ENCODE measurements at regions not wholly inside any gene's neighbourhood (a gene's known extent, or its start where the extent isn't known, plus 50 kb on each side); places are given as distances from the start of the nearest gene placed in this dataset.
"Not testable (repeated sequence)": the region's sequence is repeated elsewhere in the genome, so short reads cannot be mapped to it uniquely, and the experiment has no call there.

DNA sequence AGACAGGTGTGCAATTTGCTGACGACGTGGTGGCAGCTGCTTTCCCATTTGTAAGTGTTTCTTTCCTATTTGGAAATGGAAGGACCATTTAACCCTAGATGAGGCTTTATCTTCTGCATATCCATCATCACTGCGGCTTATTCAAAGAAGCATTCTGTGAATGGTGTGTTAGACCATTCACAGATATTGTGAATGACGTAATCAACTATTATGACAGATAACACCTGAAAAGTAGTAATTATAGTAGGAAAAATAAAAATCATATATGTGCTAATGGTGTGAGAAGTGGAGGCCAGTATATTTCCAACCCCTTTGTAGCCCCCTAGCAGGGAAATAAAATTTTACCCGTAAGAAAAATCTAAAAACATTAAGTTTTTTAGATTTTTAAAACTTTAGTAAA, 424.5 kb upstream of the CRIM1 start:
- DNase-seq: no peak

DNA sequence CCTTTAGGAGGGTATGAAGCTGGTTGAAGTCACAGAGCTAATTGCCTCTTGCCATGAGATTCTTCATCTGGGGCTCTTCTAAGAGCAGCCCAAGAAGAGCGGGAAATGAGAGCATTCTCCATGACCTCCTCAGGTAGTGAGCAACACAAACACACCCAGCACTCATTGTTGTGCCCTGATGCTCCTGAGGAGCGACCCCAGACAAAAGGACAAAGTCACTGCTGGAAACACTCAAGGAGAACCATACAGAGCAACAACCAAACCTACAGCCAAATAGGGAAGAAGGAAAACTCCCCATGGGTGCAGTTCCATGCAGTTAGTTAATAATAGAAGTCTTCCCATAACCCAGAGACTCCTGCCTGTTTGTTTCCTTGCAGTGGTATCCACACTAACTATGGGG, 426.0 kb upstream of the CRIM1 start:
- no peak for DNase-seq

DNA sequence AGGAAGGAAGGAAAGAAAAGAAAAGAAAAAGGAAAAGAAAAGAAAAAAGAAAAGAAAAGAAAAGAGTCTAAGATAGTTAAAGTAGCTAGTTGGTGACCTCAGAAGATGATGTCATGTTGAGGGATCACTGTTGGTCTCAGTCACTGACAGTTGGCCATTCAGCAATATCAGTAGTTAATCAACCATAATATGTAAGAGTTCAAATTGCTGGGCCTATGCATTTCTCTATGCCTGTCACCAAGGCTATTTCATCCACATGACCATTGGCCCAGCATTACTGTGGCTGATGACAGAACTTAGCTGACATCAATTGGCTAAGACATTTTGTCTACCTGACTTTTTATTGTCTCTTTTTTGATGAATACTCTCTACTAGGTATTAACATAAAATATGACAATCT, 435.5 kb upstream of the CRIM1 start:
- DNase-seq: no peak

GRCh38 chr2:35915261-35915660, 440.3 kb upstream of the CRIM1 start:
- DNase-seq: no peak

DNA sequence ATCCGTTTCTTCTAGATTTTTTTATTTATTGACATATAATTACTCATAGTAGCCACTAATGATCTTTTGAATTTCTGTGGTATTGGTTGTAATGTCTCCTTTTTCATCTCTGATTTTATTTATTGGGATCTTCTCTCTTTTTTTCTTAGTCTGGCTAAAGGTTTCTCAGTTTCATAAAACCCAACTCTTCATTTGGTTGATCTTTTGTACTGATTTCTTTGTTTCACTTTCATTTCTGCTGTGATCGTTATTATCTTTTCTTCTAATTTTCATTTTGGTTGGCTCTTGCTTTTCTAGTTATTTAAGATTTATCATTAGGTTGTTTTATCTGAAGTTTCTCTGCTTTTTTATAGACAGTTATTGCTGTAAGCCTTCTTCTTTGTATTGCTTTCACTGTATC, 463.6 kb upstream of the CRIM1 start:
- no peak for DNase-seq

GRCh38 chr2:35891528-35891927, 464.1 kb upstream of the CRIM1 start:
- DNase-seq: no peak

GRCh38 chr2:35887146-35887545, 468.4 kb upstream of the CRIM1 start:
- DNase-seq: no peak

DNA sequence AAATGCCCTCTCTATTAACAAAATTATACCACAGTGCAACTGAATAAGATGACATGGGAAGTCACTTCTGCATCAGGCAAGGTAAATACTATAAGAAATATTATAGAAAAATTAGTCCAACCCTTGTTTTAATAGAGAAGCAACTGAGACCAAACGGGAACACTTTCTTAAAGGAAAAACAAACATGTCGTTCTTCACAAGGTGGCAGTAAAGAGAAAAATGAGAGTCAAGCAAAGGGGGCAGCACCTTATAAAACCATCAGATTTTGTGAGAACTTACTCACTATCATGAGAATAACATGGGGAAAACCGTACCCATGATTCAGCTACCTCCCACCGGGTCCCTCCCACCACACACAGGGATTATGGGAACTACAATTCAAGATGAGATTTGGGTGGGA, 481.7 kb upstream of the CRIM1 start:
- no peak for DNase-seq

- no peak for DNase-seq
These were observed 483.9 kb upstream of the CRIM1 start for GRCh38 chr2:35871672-35872071.

DNA sequence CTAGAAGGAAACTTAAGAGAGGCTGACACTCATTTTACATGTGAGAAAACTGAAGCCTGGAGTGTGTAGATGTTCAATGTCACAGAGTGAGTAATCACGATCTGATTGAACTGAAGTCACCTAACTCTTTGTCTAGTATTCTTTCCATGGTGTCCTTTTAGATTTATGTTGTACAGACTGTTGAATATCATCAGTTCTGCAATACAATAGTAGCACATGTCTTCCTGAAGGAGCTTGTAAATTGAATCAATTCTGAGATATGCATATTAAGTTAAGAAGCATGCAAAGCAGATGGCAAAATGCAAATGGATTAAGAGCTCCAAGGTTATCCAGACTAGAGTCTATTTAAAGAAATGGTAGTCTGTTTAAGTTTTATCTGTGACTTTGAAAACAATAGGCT, 484.9 kb upstream of the CRIM1 start:
- DNase-seq: no peak

DNA sequence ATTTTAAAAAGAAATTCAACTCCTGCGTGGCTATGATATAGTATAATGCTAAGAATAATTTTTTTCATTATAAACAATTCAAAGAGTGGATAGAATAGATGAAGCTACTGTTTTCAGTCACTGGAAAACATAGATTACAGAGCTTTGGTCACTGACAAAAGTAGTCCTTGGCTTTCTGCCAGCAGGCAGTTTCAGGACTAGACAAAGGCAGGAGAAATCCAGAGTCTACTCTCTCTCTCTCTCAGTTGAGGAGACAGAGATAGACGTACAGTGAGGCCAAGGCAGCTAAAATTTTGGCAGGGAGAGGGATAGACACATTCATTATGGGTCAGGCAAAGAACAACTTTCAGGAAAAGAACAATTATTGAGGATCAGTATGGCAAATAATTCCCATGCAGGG, 491.4 kb upstream of the CRIM1 start:
- DNase-seq: no peak

DNA sequence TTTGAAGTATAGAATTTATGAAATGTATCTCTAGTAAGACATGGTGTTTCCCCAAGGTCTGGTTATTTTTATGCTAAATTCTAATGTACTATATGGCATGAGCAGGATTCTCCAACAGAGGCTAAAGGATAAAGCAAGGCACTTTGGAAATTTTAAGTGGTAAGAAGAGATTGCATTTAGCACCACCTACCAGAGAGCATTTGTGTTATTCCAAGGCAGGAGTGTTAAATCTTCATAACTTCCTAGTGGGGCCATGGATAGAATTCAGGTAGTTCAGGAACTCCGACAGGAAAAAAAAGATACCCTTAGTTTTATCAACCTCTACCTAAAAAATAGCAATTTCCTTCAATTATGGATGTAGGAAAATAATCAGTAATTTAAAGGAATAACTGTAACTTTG, 497.4 kb upstream of the CRIM1 start:
- DNase-seq: no peak

DNA sequence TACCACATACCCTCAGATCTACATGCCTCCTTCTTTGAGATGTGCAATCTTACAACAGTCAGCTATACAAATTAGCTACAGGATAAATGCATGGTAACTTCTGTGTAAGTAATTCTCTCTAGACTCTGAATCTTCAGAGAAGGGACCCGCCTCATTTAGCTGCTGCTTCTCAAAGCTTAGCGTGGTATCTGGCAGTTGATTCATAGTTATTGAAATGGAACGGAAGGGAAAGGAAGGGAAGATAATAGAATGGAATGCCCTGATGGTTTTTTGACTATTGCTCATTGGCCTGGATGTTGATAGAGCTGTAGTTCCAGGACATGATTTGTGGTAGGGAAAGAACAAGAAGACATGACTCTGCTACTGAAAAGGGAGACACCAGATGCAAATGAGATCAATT, 498.1 kb upstream of the CRIM1 start:
- no peak for DNase-seq

DNA sequence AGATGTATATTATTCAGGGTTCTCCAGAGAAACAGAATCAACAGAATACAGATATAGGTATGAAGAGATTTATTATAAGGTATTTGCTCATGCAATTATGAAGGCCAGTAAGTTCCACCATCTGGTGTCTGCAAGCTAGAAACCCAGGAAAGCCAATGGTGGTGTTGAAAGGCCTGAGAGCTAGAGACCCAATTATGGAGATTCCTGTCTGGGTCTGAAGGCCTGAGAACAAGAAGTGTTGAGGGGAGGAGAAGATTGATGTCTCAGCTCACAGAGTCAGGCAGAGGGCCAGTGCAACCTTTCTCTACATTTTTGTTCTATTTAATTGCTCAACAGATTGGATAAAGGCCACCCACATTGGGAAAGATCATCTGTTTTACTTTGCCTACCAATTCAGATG, 524.2 kb upstream of the CRIM1 start:
- DNase-seq: no peak

- no peak for DNase-seq
These were observed 524.7 kb upstream of the CRIM1 start for GRCh38 chr2:35830833-35831232.

DNA sequence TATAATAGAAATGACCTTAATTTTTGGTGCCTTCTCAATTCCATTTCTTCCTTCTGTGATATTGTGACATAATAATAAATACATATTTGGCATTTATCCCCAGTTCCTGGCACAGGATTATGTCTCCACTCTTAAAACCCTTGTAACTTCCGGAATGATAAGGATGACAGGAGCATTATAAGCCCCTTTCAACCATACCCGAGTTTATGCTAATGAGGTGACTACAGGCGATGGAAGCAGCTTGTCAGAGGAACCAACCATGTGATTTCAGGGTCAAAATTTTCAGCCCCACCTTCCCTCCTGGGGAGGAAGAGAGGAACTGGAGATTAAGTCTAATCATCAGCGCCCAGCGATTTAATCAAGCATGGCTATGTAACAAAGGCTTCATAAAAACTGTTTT, 528.5 kb upstream of the CRIM1 start:
- DNase-seq: no peak

DNA sequence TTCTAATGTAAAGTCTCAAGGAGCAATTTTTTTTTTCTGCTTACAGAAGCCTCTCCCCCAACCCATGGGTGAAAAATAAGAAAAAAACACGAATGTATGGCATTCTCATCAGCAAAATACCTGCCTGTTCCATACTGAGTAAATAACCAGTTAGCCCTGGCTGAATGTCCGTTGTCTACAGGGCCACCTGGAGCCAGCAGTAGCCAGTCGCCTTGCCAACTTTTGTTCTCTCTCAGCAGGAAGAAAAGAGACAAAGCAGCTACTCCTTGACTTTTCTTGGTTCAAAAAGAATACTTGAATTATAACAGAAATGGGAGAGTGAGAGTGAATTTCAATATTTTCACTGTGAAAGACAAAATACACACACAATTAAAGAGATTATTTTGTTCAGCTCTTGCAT, 532.9 kb upstream of the CRIM1 start:
- DNase-seq: peak; percentile 11

GRCh38 chr2:35821675-35822074, 533.9 kb upstream of the CRIM1 start:
- DNase-seq: no peak

- DNase-seq: no peak
These were observed 535.2 kb upstream of the CRIM1 start for GRCh38 chr2:35820391-35820790.

DNA sequence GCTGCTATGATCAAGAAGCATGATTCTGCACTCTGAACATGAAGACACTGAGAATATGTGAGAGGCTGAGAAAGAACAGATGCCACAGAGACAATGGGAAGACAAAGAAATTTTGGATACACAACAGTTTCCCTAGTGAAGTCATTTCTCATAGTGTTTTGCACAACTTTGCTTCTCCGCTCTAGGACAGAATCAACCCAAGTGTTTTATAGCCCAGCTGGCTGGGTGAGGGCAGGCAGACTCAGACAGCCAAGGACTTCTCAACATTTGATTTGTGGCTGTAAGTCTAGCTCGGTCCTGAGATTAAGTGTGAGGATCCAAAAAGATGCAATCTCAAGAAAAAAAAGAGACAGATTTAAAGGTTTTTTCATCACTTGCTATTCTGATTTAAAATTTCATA, 536.5 kb upstream of the CRIM1 start:
- no peak for DNase-seq

DNA sequence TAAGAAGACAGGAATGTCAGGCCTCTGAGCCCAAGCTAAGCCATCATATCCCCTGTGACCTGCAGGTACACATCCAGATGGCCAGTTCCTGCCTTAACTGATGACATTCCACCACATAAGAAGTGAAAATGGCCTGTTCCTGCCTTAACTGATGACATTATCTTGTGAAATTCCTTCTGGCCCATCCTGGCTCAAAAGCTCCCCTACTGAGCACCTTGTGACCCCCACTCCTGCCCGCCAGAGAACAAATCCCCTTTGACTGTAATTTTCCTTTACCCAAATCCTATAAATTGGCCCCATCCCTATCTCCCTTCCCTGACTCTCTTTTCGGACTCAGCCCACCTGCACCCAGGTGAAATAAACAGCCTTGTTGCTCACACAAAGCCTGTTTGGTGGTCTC, 537.2 kb upstream of the CRIM1 start:
- not testable (repeated sequence) for DNase-seq

DNA sequence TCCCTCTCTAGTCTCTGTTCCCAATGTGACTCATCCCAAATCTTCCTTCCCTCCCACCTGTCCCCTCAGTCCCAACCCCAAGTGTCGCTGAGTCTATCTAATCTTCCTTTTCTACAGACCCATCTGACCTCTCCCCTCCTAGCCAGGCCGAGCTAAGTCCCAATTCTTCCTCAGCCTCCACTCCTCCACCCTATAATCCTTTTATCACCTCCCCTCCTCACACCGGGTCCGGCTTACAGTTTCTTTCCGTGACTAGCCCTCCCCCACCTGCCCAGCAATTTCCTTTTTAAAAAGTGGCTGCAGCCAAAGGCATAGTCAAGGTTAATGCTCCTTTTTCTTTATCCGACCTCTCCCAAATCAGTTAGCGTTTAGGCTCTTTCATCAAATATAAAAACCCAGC, 541.0 kb upstream of the CRIM1 start:
- not testable (repeated sequence) for DNase-seq

- DNase-seq: no peak
These were observed 552.5 kb upstream of the CRIM1 start for GRCh38 chr2:35803126-35803525.

DNA sequence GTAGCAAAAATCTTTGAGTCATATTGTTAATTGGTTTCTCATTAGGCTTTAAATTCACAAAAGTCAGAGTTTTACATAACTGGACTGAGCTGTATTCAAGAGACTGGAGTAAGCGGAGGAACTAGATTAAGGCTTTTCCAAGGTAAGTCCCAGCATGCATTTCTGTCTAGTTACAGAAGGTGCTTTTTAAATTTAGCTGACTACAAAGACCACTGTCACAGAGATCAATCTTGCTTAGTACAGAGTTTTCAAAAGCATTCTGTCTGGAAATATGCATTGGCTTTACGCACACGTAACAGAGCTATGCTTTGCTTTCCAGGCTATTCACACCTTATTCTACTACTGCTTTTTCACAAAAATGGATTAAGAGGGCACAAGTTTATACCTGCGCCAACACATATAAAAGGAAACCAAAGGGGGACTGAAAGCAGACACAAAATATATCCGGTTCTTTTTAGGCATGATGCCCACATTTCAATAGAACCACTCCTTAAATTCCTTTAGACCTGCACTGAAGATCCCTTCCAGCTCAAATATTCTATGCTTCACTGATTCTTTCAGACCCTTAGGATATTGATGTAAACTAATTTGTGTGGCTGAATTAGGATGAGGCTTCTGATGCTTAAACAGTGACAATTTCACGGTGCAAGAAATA, 560.7 kb upstream of the CRIM1 start:
- no peak for DNase-seq

DNA sequence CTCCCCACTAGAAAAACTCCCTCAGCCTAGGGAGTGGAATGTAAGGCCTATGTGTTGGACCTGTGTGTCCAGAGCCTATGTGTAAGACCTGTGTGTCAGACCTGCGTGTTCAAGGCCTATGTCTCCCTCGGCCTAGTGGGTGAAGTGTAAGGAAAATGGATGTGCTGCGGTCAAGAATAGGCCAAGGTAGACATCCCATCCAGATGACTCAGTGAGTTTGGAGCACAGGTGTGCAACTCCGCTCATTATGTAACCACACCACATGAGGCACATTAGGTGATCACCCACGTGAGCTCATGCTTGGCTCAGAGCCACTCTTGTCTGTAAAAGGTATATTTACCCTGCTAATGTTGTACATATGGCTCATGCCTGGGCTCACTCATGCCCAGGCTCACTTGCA, 565.3 kb upstream of the CRIM1 start:
- DNase-seq: no peak

- no peak for DNase-seq
These were observed 567.0 kb upstream of the CRIM1 start for GRCh38 chr2:35788543-35788942.
